ENCODE measurements at regions not wholly inside any gene's neighbourhood (a gene's known extent, or its start where the extent isn't known, plus 50 kb on each side); places are given as distances from the start of the nearest gene placed in this dataset.

DNA sequence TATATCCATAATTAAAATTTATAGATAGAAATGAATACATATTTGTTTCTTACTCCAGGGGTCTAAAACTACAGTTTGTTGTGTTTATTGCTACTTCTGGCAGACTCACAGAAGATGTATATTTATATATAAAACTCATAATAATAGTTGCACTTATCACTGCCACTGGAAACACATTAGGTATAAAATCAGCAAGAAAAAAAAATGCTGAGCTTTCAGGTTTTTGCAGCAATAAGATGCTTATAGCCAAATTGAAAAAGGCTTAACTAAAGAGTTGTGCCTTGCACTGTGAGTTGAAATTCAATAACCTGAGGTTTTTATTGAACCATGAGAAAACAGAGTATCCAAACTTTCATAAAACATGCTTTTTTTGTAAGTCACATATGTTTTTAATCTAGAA is 623.9 kb upstream of the CRIM1 start:
- no peaks in the 10 kb centered on the region for H3K9me3 ChIP-seq
- ChIA-PET CTCF (no interaction called here), POLR2A (no interaction called here)
- Mint-ChIP-seq H3K27me3 (ENCODE audit: insufficient read depth, unreplicated experiment) (no peaks in the 10 kb centered on the region), H3K4me1 (ENCODE audit: low read depth, unreplicated experiment) (no peaks in the 10 kb centered on the region), H3K4me3 (ENCODE audit: unreplicated experiment) (no peak overlapping the region), H3K9me3 (ENCODE audit: unreplicated experiment) (no peaks in the 10 kb centered on the region), H3K27ac (ENCODE audit: unreplicated experiment) (no peak overlapping the region), H3K36me3 (ENCODE audit: insufficient read depth, unreplicated experiment) (no peaks in the 10 kb centered on the region)
- TF ChIP-seq, protein P1, sequence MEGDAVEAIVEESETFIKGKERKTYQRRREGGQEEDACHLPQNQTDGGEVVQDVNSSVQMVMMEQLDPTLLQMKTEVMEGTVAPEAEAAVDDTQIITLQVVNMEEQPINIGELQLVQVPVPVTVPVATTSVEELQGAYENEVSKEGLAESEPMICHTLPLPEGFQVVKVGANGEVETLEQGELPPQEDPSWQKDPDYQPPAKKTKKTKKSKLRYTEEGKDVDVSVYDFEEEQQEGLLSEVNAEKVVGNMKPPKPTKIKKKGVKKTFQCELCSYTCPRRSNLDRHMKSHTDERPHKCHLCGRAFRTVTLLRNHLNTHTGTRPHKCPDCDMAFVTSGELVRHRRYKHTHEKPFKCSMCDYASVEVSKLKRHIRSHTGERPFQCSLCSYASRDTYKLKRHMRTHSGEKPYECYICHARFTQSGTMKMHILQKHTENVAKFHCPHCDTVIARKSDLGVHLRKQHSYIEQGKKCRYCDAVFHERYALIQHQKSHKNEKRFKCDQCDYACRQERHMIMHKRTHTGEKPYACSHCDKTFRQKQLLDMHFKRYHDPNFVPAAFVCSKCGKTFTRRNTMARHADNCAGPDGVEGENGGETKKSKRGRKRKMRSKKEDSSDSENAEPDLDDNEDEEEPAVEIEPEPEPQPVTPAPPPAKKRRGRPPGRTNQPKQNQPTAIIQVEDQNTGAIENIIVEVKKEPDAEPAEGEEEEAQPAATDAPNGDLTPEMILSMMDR (IDR thresholded peaks at IDR 0.05; ENCODE audit: insufficient read depth in 1 of 2, low read depth in 1 of 2, low read length in 1 of 2, severe bottlenecking in 1 of 2, unreplicated experiment in 1 of 2), result no peak
- no peaks in the 10 kb centered on the region for H3K27me3 ChIP-seq (replicated peaks; ENCODE audit: control insufficient read depth, insufficient read depth, low read length)
- DNase-seq, result no peak
- H3K4me1 ChIP-seq, result peaks cover 8% of the 10 kb centered on the region; the same call in 1 of the 2 replicates
- H3K36me3 ChIP-seq (ENCODE audit: control insufficient read depth, insufficient read depth, low read length), result no peaks in the 10 kb centered on the region
- H3K4me3 ChIP-seq (ENCODE audit: low read depth, low read length), result no peak overlapping the region
- intact Hi-C loops (cut with micrococcal nuclease; ENCODE audit: unreplicated experiment), result no loop called here
- BruUV-seq (replicated peaks), result no TSS peak

DNA sequence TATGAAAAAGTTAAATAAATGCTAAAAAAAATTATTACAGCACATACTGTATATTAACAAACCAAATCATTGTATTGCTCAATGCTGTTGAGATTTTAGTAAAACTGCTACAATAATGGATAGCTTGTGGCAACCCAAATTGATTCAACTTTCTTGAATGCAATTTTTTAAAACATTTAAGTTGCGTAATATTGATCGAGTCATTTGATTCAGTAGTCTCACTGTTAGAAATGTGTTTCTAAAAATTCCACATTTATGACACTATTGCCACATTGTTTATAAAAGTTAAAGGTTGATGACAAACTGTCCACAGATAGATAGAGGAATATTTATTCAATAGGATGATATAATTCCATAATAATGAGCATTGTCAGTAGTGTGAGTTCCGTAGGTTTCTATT is 640.7 kb upstream of the CRIM1 start:
- DNase-seq, result no peak
- H3K9me3 Mint-ChIP-seq (ENCODE audit: unreplicated experiment), result no peaks in the 10 kb centered on the region
- no peak overlapping the region for H3K4me3 Mint-ChIP-seq (ENCODE audit: unreplicated experiment)
- ChIA-PET POLR2A (no interaction called here), CTCF (no interaction called here)
- intact Hi-C loops (cut with micrococcal nuclease; ENCODE audit: unreplicated experiment), result no loop called here
- H3K27me3 Mint-ChIP-seq (ENCODE audit: insufficient read depth, unreplicated experiment), result no peaks in the 10 kb centered on the region
- no peaks in the 10 kb centered on the region for H3K4me1 ChIP-seq
- TF ChIP-seq, protein P1 (IDR thresholded peaks at IDR 0.05; ENCODE audit: insufficient read depth in 1 of 2, low read depth in 1 of 2, low read length in 1 of 2, severe bottlenecking in 1 of 2, unreplicated experiment in 1 of 2), result no peak
- H3K36me3 ChIP-seq (ENCODE audit: control insufficient read depth, insufficient read depth, low read length), result no peaks in the 10 kb centered on the region
- no peak overlapping the region for H3K27ac Mint-ChIP-seq (ENCODE audit: unreplicated experiment)
- H3K4me1 Mint-ChIP-seq (ENCODE audit: low read depth, unreplicated experiment), result no peaks in the 10 kb centered on the region
- no peaks in the 10 kb centered on the region for H3K27me3 ChIP-seq (replicated peaks; ENCODE audit: control insufficient read depth, insufficient read depth, low read length)
- no TSS peak for BruUV-seq (replicated peaks)
- H3K36me3 Mint-ChIP-seq (ENCODE audit: insufficient read depth, unreplicated experiment), result no peaks in the 10 kb centered on the region
- H3K9me3 ChIP-seq, result no peaks in the 10 kb centered on the region
- no peak overlapping the region for H3K4me3 ChIP-seq (ENCODE audit: low read depth, low read length)

DNA sequence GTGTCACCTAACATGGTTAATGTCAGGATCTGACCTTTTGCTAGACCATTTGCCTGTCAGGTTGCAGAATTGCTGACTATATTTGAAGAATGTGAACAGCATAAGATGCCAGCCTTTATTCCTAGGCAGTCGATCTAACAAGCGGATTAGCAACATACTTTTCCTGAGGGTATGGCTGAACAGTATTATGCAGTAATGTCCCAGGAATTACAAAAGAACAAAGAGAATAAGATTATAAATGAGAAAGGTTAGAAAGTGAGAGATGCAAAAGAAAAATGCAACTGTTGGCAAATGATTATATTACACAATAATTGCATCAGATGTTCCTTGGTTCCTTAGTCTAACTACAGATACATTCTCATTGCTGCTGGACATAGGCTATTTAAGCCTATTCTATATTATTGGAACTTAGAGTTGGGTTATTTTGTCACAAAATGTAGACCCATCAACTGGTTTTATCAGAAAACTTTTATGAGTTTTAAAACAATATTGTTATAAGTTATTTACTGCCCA is 647.1 kb upstream of the CRIM1 start:
- POLR2A ChIA-PET, result no interaction called here
- Mint-ChIP-seq H3K36me3 (ENCODE audit: insufficient read depth, unreplicated experiment) (no peaks in the 10 kb centered on the region), H3K27ac (ENCODE audit: unreplicated experiment) (no peak overlapping the region), H3K4me3 (ENCODE audit: unreplicated experiment) (no peak overlapping the region), H3K27me3 (ENCODE audit: insufficient read depth, unreplicated experiment) (no peaks in the 10 kb centered on the region), H3K9me3 (ENCODE audit: unreplicated experiment) (no peaks in the 10 kb centered on the region), H3K4me1 (ENCODE audit: low read depth, unreplicated experiment) (no peaks in the 10 kb centered on the region)
- CTCF ChIA-PET, result no interaction called here
- Histone ChIP-seq H3K4me3 (ENCODE audit: low read depth, low read length) (no peak overlapping the region), H3K9me3 (no peaks in the 10 kb centered on the region), H3K27me3 (replicated peaks; ENCODE audit: control insufficient read depth, insufficient read depth, low read length) (no peaks in the 10 kb centered on the region), H3K4me1 (no peaks in the 10 kb centered on the region), H3K36me3 (ENCODE audit: control insufficient read depth, insufficient read depth, low read length) (no peaks in the 10 kb centered on the region)
- BruUV-seq (replicated peaks), result no TSS peak
- TF ChIP-seq, protein P1 (IDR thresholded peaks at IDR 0.05; ENCODE audit: insufficient read depth in 1 of 2, low read depth in 1 of 2, low read length in 1 of 2, severe bottlenecking in 1 of 2, unreplicated experiment in 1 of 2), result no peak
- DNase-seq, result no peak
- intact Hi-C loops (cut with micrococcal nuclease; ENCODE audit: unreplicated experiment), result no loop called here

All from Caco-2 (cell line).